Left lobe of liver (tissue), 2 donors: ENCODE measurements at regions not wholly inside any gene's neighbourhood (a gene's known extent, or its start where the extent isn't known, plus 50 kb on each side); places are given as distances from the start of the nearest gene placed in this dataset.
A peak's percentile ranks its signal among the peaks of the same experiment; 100 is the strongest.

Experiments used
- ATAC-seq: fragments of 200-7000 bp; cut with Tn5 transposase; one replicate; pipeline ENCODE4 v1.9.1; 2020; ENCODE audit warnings: mild to moderate bottlenecking, moderate library complexity
- DNase-seq: peaks from one replicate; pipeline ENCODE4 v3.0.0-alpha.2; 2020; ENCODE audit warnings: low spot score
- donor health status: DM: no; HTN: no; CAD: no; lungs with moderate emphysema.
- donor health status: DM: no; HTN: yes; CAD: no.

DNA sequence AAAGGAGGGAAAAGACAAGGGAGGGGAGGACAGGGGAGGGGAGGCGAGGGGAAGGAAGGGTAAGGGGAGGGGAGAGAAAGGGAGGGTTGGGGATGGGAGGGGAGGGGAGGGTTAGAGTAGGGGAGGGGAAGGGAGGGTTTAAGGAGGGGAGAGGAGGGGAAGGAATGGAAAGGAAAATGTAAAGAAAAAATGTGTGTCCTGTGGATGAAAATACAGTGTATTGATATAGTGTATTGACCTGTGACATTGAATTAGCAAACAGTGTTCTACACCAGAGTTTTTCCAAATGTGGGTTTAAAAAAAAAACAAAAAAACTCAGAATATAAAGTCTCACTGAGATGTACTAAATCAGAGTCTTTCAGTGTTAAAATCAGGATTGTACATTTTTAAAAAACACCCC, 1279.8 kb upstream of the ADGRL2 start:
- DNase-seq, result no peak
- no peak for ATAC-seq

DNA sequence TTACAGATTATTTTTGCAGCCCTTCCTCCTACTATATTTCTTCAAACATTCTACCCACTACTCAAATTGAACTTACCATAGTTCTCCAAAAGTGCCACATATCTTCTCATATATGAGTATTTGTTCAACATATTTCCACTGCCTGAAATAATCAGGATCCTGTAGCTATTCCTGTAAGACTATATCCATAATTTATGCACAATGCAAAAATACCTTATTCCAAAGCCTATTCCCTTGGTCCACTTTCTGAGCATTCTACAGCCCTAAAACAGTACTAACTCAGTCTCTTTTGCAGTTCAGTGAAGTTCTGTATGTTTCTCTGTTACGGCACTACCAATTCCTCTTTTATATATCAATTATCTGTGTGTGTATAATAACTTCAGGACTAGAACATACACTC, 1283.7 kb upstream of the ADGRL2 start:
- no peak for ATAC-seq
- no peak for DNase-seq

DNA sequence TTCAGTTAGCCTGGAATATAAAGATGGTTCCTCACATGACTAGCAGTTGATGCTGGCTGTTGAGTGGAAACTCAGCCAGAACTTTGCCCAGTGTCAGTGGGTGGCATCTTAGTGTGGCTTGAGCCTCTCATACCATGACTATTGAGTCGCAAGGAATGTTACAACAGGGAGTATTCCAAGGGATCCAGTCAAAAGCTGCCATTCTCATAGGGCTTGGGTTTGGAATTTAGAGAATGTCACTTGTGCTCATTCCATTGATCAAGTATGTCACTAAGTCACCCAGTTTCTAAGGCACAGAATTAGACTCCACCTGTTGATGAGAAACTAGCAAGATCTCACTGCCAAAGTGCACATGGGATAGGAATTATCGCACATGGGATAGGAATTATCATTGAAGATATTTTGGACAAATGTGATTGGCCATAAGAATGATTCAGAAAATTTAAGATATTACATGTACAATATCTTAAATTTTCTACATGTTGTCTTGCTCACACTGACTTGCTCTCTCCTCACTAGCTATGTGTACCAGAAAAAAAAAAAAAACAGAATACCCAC, 1290.7 kb upstream of the ADGRL2 start:
- DNase-seq (no peak), ATAC-seq (no peak)

DNA sequence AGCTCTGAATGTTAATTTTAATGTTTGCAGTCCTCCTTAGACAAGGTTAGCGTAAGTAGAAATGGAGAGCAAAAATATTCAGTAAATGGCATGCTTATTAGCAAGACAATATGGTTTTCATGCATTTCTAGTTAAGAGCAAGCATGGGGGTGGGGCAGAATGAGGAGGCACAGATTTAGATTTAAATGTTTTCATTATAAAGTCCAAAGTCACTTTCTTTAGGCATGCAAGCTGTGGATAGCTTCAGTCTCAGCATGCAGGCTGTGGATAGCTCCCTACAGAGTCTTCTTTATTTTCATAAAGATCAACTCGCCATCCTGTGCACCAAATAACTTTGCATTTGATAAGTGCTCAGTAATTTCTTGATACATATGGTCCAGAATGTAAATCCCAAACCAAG, 1294.5 kb upstream of the ADGRL2 start:
- no peak for DNase-seq
- ATAC-seq, result no peak

DNA sequence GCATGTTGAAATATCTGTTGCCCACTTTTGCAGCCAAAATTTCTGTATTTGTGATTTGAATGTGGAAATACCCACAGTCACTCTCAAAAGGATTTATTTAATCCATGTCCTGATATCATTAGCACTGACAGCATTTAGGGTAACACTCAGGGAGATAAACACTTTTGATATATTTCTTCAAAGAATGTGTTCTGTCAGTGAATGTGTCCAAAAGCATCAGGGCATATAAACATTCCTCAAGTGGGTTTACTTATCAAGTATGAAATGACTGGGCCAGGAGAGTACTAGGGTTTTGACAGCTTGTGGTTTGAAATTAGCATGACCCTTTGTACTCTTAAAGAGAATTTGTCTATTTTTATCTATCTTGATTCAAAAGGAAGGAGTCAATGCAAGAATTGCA, 1302.1 kb upstream of the ADGRL2 start:
- ATAC-seq, result no peak
- no peak for DNase-seq

DNA sequence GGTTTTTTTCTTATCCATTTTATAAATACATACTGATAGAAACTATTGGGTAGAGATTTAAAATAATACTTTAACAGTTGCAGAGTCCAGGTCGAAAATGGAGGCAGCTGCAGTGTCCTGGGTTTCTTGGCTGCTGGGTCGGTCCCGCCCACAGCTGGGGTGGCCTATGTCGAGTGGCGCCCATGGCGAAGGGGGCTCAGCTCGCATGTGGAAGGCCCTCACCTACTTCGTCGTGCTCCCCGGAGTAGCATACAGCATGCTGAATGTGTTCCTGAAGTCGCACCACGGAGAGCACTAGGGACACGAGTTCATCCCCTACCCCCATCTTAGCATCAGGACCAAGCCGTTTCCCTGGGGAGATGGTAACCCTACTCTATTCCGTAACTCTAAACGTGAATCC, 1304.9 kb upstream of the ADGRL2 start:
- no peak for DNase-seq
- no peak for ATAC-seq

DNA sequence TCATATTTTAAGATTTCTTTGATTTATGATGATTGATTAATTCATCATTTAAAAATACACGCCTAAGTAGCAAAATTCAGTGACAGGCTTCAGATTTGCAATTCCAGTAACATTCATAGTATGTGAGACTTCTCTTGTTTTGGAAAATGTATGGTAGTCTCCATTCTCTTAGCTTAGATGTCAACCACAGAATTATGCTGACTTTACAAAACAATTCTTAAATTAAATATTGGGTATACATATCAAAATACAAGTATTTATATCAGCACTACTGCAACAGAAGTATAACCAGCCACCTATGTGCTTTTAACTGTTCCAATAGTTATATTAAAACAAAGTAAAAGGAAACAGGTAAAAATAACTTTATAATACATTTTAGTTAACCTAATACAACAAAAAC, 1328.6 kb upstream of the ADGRL2 start:
- no peak for ATAC-seq
- no peak for DNase-seq

DNA sequence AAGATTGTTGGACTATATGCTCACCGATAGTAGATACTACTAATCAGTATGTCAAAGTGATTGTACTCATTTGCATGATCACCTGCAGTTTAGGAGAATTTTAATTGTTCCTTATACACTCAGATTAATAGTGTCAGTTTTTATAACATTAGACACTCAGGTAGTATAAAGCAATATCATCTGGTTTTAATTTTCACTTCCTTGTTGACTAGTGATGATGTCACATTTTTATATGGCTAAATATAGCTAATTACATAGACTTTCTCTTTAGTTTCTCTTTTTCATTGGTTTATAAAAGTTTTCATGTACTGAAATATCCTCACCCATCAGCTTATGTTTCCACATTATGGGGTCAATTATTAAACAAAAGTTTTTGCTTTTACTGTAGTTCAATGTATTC, 1332.4 kb upstream of the ADGRL2 start:
- no peak for ATAC-seq

DNA sequence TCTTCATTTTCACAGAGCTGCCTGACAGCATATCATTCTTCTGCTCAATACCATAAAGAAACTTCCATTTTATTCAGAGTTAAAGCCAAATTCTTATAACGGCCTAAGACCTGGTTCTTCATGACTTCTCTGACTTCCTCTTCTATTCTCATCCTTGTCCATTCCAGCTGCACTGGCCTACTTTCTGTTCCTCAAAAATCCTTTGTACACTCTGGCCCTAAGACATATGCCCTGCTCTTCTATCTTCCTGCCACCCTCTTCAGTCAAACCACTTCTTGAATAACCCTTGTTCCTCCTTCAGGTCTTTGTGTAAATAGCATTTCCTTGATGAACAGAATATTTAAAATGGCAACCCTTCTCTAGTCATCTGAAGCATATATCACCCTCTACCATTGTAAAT, 1338.7 kb upstream of the ADGRL2 start:
- DNase-seq, result no peak
- ATAC-seq, result no peak

More for the DNA sequence above, 1332.4 kb upstream of the ADGRL2 start:
- DNase-seq, result no peak

DNA sequence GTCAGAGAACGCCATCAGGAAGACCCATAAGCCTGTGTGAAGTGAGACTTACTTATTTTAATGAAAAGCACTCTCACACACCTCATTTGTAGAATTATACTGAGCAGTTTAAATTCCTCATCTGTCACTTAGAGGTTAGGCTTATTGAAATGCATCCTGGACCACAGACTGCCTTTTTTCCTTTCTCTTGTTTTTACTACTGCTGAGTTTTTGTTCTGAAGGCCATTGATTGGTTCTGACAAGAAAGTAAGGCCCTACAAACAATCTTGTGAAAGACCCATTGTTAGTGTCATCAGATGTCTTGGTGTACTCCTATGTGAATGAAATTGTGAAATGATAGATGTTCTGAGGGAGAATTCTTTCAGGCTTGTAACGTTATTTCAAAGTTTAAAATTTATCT, 1343.3 kb upstream of the ADGRL2 start:
- ATAC-seq (no peak), DNase-seq (no peak)

DNA sequence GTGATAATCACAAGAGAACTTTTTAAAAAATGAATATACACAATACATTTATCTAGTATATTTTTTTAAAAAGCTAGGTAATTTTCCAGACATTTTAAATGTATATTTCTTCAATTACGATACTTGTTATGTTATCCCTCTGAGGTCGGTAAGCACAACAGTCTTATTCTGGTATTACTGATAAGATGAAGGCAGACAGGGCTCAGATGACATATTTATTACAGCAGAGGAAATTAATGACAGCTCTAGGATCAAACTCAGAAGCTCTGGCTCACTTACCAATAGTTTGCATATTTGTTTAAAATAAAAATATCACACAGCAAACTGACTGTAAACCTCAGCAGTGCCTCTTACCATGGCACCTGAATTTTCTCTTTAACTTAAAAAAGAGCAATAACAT, 1347.0 kb upstream of the ADGRL2 start:
- ATAC-seq, result no peak
- DNase-seq, result no peak

DNA sequence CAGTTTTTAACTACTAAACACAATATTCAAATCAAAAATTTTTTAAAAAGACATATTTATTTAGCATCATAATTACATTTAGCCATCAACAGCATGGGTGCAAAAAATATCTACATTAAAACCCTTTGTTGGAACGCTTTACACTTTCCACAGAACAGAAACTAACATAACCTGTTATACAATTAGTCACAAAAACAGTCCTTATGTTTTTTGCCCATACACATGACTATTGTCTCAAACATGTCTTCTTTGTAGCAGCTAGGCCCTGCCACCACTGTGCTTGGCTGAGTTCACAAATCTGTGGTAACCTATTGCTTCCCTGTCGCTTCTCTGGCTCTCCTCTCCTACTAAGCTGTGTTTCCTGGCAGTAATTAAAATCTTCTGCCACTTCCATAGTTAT, 1350.0 kb upstream of the ADGRL2 start:
- DNase-seq (no peak), ATAC-seq (no peak)

DNA sequence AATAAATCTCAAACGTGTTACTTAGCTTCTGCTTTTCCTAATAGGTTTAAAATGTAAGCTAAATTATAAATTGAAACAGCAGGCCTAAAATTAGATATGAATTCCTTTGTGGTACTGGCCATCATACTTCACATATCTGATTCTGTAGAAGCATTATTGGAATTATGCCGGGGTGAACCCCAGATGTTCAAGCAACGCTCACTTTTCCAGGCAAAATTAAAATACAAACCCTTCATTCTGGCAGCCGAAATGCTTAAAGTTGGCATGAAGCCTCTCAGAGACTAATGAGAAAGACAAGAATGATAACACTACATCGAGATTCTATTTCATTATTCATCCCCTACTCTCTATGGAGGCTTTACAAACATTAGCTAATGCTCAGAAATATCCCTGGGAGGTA, 1352.7 kb upstream of the ADGRL2 start:
- DNase-seq, result no peak
- no peak for ATAC-seq

DNA sequence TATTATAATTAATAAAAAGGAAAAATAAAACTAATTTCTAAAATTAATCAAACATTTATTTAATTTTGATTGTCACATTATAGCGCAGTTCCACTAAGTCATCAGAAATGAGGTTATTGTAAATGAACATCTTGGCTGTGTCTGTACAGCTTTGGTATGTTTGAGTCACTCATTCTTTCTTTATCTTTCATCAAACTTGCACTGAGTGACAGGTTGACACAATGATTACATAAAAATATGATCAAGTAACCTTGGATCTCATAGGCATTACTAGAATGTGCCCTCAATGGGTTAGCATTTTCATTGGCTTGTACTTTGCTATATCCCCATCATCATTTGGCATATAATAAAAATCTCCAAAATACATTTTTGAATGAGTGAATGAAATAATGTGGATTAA, 1353.2 kb upstream of the ADGRL2 start:
- no peak for ATAC-seq

DNA sequence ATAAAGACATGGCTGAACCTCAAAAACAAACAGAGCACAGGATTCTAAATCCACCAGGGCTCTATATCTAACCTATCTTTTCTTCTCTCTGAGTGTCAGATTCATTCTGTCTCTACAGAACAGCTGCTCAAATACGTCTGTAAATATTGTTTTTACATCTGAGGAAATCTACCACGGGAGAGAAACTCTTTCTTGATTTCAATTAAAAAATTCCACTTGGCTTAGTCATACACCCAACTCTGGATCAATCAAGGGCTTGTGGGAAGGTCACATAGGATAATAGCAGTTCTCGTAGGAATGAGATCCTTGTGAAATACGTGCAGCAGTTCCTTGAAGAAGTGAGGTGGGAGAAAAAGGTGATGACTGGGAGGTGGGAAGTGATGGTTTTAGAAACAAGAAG, 1355.7 kb upstream of the ADGRL2 start:
- ATAC-seq, result no peak
- no peak for DNase-seq

More for the DNA sequence above, 1353.2 kb upstream of the ADGRL2 start:
- DNase-seq, result no peak

DNA sequence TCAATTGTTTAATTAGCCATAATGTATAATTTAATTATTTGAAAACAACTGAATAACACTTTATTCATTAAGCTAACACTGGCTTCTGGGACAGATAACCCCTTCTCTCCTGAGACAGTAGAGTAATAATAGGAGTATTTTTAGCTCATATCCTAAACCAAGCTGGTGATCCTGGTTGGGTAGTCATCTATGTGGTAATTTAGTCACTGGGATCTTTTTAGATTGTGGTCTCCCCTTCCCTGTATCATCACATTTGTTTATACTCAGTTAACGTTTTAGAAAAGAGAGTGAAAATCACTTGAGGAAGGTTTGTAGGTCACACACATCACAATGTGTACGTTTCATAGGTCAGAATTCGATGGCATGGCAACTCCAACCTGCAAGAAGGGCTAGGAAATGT, 1356.6 kb upstream of the ADGRL2 start:
- no peak for ATAC-seq
- no peak for DNase-seq

DNA sequence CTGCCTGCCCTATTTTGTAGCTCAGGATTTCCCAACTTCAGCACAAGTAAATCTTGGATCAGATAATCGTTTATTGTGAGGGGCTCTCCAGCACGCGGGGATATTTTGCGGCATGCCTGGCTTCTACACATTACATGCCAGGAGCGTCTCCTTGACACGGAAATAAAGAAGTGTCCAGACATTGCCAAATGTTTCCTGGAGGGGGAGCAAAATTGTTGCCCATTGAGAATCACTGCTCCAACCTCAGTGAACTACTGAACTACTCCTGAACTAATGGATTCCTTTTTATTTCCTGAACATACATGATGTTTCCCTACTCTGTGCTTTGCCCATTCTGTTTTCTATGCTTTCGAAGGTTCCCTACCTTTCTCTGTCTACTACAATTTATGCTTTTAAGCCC, 1359.1 kb upstream of the ADGRL2 start:
- DNase-seq, result no peak

DNA sequence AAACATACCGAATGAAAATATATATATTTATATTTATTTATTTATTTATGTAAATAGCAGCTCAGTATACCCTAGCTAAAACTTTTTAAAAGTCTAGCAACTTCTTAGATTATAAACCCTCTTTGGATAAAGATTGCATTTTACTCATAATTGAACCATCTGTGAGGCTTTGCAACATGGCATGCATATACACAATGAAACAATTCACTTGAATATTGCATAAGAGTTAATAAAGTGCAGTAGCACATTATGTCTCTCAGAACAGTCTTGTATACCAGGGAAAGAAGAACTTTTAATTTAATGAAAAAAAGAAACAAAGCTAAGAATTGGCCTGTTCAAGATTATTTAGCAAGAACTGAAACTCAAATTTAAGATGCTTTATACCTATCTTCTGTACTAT, 1363.9 kb upstream of the ADGRL2 start:
- ATAC-seq, result no peak
- no peak for DNase-seq

More for the DNA sequence above, 1359.1 kb upstream of the ADGRL2 start:
- peak; percentile 46 for ATAC-seq

DNA sequence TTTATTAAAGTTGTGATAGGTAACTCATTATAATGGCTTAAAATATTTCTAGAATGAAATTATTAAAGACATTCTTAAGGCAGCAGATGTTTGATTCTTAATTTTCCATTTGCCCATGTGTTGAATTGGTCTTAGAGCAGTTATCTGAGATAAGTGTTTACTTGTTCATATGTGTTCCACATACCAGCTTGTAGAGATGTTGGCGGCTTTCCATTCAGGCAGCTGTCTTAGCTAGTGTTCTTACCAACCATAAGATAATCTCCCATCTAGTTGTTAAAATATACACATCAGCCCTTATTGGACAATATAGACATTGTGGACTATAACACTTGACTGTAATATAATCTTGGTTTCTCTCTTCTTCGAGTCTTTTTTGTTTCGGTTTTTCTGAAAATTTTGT, 1372.9 kb upstream of the ADGRL2 start:
- DNase-seq, result no peak
- no peak for ATAC-seq

DNA sequence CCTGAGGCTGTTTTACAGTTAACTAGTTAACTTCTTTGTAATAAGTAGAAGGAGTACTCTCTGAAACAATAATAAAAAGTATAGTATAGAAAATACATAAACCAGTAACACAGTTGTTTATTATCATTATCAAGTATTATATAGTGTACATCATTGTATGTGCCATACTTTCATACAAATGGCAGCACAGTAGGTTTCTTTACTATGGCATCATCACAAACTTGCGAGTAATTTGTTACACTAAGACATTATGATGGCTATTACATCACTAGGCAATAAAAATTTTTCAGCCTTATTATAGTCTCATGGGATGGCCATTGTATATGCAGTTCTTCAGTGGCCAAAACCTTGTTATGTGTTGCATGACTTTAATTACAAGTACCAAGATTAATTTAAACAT, 1376.5 kb upstream of the ADGRL2 start:
- ATAC-seq (no peak), DNase-seq (no peak)

DNA sequence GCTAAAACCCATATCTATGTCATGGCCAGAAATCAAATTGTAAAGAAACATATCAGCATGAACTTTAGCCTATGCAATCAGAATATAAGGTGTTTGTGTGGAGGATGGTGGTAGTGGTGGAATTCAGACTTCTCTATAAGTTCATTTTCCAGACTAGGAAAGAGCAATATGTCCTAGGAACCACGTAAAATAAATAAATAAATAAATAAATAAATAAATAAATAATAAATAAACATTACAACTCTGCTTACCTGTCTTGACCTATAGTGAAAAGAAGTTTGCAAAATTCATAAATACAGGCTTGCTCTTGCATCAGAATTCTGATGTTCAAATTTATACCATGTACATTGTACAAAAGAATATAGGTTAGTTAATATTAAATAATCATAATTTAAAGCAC, 1382.6 kb upstream of the ADGRL2 start:
- no peak for ATAC-seq
- DNase-seq, result no peak

DNA sequence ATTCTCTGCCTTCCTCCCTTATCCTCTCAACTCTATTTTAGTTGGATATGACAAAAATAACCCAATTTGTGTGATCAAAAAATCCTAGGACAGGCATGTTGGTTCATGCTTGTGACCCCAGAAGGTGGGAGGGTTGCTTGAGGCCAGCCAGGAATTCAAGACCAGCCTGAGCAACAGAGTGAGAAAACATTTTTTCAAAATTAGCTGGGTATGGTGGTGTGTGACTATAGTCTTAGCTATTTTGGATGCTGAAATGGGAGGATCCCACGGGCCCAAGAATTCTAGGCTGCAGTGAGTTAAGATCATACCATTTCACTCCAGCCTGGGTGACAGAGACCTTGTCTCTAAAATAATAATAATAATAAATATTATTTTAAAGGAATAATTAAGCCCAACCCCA, 1383.1 kb upstream of the ADGRL2 start:
- DNase-seq (no peak), ATAC-seq (no peak)

DNA sequence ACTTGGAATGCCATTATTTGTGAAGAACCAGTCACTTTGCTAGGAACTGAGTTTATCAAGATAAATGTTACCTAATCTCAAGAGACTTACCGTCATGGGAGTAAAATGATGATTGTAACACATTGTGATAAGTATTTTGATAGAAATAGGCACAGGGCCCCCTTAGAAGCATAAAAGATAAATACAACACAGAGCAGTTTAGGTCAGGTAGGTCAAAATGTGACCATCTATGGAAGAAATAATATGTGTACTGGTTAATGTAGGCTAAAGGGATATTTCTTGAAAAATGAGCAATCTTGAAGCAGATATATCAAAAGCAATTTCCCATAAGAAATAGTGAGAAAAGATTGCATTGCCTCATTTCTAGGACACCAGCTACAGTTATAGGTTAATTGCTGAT, 1386.8 kb upstream of the ADGRL2 start:
- ATAC-seq (no peak), DNase-seq (no peak)

DNA sequence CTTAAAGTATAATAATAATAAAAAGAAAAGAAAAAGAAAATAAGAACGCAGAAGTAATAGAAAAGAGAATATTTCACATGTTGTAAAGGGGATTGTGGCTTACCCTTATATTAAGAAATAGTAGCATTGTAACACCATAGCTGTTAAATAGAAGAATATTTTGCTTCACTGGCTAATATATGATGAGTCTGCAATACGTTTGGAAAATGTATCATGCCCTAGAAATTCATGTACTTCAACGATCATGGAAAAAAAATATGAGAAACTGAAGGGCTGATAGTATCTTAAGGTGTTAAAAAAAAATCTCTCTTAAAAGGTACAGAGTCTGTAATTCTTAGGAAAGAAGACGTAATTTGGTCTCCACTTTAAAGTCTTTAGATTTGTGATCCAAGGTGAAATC, 1390.5 kb upstream of the ADGRL2 start:
- no peak for DNase-seq
- no peak for ATAC-seq
